AG04449 (cell line): ENCODE measurements at regions not wholly inside any gene's neighbourhood (a gene's known extent, or its start where the extent isn't known, plus 50 kb on each side); places are given as distances from the start of the nearest gene placed in this dataset.

Experiments used
- CTCF ChIA-PET: fragments of 350-600 bp; formaldehyde crosslinking; extraction: SDS; loops from one replicate; lab custom pipeline; 2021; ENCODE audit warnings: antibody characterized with exemption; lab: Yijun Ruan, JAX
- POLR2A ChIA-PET: fragments of 400-600, 350-600 bp; formaldehyde crosslinking; extraction: SDS; loops from one replicate; lab custom pipeline; 2020; ENCODE audit warnings: antibody characterized with exemption, inconsistent platforms; lab: Yijun Ruan, JAX
- DNase-seq: peaks from one replicate; pipeline ENCODE4 v3.0.0-alpha.2; 2010; ENCODE audit warnings: low read depth, low spot score
- H3K4me3 ChIP-seq: 2 replicates; pipeline ENCODE4 v1.5.1; 2011; ENCODE audit warnings: low read depth, mild to moderate bottlenecking, control low read depth, low read length
- TF ChIP-seq, protein P1 (sequence below): IDR thresholded peaks from one replicate; pipeline ENCODE4 v1.5.1; 2011; ENCODE audit warnings: mild to moderate bottlenecking, moderate library complexity, low read length, control low read depth, inconsistent platforms; ENCODE audit not compliant: insufficient read depth; ENCODE audit errors: missing control alignments

GRCh38 chr7:1312136-1313070 is 79.7 kb downstream of the UNCX start:
- no peak overlapping the region for H3K4me3 ChIP-seq
- CTCF ChIA-PET, result no interaction called here
- no peak for DNase-seq
- POLR2A ChIA-PET, result no interaction called here
- TF ChIP-seq, protein P1, sequence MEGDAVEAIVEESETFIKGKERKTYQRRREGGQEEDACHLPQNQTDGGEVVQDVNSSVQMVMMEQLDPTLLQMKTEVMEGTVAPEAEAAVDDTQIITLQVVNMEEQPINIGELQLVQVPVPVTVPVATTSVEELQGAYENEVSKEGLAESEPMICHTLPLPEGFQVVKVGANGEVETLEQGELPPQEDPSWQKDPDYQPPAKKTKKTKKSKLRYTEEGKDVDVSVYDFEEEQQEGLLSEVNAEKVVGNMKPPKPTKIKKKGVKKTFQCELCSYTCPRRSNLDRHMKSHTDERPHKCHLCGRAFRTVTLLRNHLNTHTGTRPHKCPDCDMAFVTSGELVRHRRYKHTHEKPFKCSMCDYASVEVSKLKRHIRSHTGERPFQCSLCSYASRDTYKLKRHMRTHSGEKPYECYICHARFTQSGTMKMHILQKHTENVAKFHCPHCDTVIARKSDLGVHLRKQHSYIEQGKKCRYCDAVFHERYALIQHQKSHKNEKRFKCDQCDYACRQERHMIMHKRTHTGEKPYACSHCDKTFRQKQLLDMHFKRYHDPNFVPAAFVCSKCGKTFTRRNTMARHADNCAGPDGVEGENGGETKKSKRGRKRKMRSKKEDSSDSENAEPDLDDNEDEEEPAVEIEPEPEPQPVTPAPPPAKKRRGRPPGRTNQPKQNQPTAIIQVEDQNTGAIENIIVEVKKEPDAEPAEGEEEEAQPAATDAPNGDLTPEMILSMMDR, result no peak

DNA sequence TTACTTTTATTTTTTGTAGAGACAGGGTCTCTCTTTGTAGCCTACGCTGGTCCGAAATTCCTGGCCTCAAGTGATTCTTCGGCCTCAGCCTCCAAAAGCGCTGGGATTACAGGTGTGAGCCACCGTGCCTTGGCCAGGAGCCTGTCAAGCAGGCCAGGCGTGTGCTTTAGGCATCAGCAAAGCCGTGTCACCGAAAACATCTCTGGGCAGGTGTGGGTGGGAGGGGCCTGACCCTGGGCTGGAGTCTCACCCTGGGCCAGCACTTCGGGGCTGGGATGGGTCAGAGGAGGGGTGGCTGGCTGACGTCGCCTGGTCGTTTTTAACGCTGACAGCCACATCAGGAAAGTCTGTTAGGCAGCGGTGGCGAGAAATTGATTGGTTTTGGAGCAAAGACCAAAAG is 80.9 kb downstream of the UNCX start:
- TF ChIP-seq, protein P1, result no peak
- ChIA-PET CTCF (no interaction called here), POLR2A (no interaction called here)
- H3K4me3 ChIP-seq, result no peak overlapping the region
- no peak for DNase-seq

DNA sequence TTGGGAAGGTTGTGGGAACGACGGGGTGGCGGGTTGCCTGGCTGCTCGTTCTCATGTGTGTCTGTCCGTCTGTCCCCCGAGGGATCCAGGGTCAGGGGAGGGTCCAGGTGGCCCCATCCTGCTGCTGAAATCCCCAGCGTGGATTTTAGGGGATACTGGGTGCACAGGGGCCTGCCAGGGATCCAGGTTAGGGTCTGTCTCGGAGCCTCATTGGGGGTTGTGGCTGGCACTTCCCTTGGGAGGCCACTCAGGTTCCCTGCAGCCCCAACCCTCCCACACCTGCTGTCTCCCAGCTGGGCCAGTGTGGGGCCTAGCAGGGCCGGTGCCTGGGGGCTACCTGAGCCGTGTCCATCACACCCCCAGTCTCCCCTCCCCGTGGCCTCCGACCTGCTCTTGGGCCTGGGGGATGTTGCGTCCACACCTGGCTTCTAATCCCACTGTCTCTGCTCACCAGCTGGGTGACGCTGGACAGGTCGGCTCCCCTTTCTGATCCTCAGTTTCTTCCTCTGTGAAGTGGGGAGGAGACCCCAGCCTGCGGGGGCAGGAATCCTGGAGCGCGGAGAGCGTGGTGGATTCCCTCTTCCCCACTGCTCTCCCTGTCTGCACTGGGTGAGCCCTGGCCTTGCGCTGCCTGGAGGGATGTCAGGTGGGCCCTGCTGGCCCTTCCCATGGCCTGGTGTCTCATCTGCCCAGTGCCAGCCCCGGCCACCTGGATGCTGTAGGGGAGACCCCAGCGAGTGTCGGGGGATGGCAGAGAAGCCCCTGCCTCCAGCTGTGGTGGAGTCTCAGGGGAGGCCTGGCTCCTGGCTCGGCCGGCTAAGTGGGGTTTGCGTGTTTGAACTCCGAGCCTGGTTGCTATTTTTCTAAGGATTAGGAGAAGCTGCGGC is 81.6 kb downstream of the UNCX start:
- ChIA-PET POLR2A (no interaction called here), CTCF (no interaction called here)
- no peak for DNase-seq
- H3K4me3 ChIP-seq, result no peak overlapping the region
- TF ChIP-seq, protein P1, result no peak

DNA sequence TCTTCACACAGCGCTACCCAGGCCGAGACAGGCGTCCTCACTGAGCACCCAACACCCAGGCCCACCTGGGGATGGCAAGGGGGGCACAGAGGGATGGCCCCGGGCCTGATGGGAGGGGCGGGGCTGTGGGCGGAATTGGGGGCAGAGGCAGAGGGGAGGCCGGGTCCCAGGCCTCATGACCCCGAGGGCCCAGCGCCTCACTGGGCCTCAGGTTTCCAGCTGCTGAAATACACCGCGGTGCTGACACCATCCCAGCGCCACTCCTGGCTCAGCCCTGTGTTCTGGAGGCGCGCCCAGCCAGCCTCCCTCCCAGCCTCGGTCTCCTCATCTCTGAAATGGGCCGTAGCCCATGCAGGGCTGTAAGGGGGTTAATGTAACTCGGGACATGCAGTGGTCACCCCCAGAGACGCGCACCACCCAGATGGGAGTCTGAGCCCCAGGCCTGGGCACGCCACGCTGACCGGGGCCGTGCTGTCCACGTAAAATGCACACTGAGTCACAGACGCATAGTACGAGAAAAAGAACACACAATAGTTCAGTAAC is 82.3 kb downstream of the UNCX start:
- TF ChIP-seq, protein P1, result no peak
- DNase-seq, result no peak
- ChIA-PET POLR2A (no interaction called here), CTCF (no interaction called here)
- no peak overlapping the region for H3K4me3 ChIP-seq

DNA sequence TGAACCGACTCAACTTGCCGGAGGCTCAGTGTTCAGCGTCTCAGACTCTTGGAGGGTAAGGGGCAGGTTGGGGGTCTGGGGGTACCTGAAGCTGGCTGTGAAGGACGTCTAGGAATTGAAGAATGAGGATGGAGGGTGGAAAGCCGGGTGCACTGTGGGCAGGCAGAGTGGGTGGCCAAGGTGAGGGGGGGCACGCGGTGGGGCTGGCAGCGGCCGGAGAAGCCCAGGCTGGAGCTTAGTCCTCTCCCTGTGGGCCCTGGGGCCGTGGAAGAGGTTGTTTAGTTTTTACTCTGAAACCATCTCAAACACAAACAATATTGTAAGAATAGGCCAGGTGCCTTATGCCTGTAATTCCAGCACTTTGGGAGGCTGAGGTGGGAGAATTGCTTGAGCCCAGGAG is 83.4 kb downstream of the UNCX start:
- ChIA-PET POLR2A (no interaction called here), CTCF (interaction anchor here (1.3 kb wide), 1 partner anchor 25 kb away, joined by 3 read pairs; no protein-coding TSS in a partner anchor)
- H3K4me3 ChIP-seq, result no peak overlapping the region
- TF ChIP-seq, protein P1, result no peak
- DNase-seq, result no peak
